ENCODE measurements at regions not wholly inside any gene's neighbourhood (a gene's known extent, or its start where the extent isn't known, plus 50 kb on each side); places are given as distances from the start of the nearest gene placed in this dataset.

GRCh38 chr1:234760303-234760723, 150.3 kb upstream of the IRF2BP2 start:
- Mint-ChIP-seq H3K27ac (ENCODE audit: unreplicated experiment) (no peak overlapping the region), H3K4me3 (ENCODE audit: unreplicated experiment) (no peak overlapping the region), H3K36me3 (ENCODE audit: unreplicated experiment) (no peaks in the 10 kb centered on the region)

GRCh38 chr1:234759888-234760287, 149.9 kb upstream of the IRF2BP2 start:
- Mint-ChIP-seq H3K36me3 (ENCODE audit: unreplicated experiment) (no peaks in the 10 kb centered on the region), H3K4me1 (ENCODE audit: unreplicated experiment) (peaks cover 8% of the 10 kb centered on the region), H3K27ac (ENCODE audit: unreplicated experiment) (no peak overlapping the region), H3K27me3 (ENCODE audit: unreplicated experiment) (peaks cover 2% of the 10 kb centered on the region), H3K4me3 (ENCODE audit: unreplicated experiment) (no peak overlapping the region), H3K9me3 (ENCODE audit: unreplicated experiment) (no peaks in the 10 kb centered on the region)
- DNase-seq (ENCODE audit: extremely low spot score, unreplicated experiment) = no peak
- TF ChIP-seq CTCF (IDR thresholded peaks at IDR 0.05) = no peak

More at GRCh38 chr1:234760303-234760723, 150.3 kb upstream of the IRF2BP2 start:
- TF ChIP-seq CTCF (IDR thresholded peaks at IDR 0.05) = no peak
- DNase-seq (ENCODE audit: extremely low spot score, unreplicated experiment) = no peak
- H3K4me1 Mint-ChIP-seq (ENCODE audit: unreplicated experiment) = peaks cover 8% of the 10 kb centered on the region
- peaks cover 2% of the 10 kb centered on the region for H3K27me3 Mint-ChIP-seq (ENCODE audit: unreplicated experiment)
- H3K9me3 Mint-ChIP-seq (ENCODE audit: unreplicated experiment) = no peaks in the 10 kb centered on the region

GRCh38 chr1:234758851-234759250, 148.9 kb upstream of the IRF2BP2 start:
- no peak for TF ChIP-seq CTCF (IDR thresholded peaks at IDR 0.05)
- Mint-ChIP-seq H3K4me3 (ENCODE audit: unreplicated experiment) (no peak overlapping the region), H3K36me3 (ENCODE audit: unreplicated experiment) (no peaks in the 10 kb centered on the region), H3K27ac (ENCODE audit: unreplicated experiment) (no peak overlapping the region), H3K9me3 (ENCODE audit: unreplicated experiment) (no peaks in the 10 kb centered on the region), H3K4me1 (ENCODE audit: unreplicated experiment) (peaks cover 8% of the 10 kb centered on the region), H3K27me3 (ENCODE audit: unreplicated experiment) (peaks cover 2% of the 10 kb centered on the region)
- DNase-seq (ENCODE audit: extremely low spot score, unreplicated experiment) = no peak

- Mint-ChIP-seq H3K9me3 (ENCODE audit: unreplicated experiment) (no peaks in the 10 kb centered on the region), H3K4me3 (ENCODE audit: unreplicated experiment) (no peak overlapping the region), H3K36me3 (ENCODE audit: unreplicated experiment) (no peaks in the 10 kb centered on the region), H3K4me1 (ENCODE audit: unreplicated experiment) (peaks cover 8% of the 10 kb centered on the region), H3K27ac (ENCODE audit: unreplicated experiment) (no peak overlapping the region), H3K27me3 (ENCODE audit: unreplicated experiment) (peaks cover 2% of the 10 kb centered on the region)
- TF ChIP-seq CTCF (IDR thresholded peaks at IDR 0.05) = no peak
- DNase-seq (ENCODE audit: extremely low spot score, unreplicated experiment) = no peak
Measured at GRCh38 chr1:234756857-234757256, 146.9 kb upstream of the IRF2BP2 start.

GRCh38 chr1:234756066-234756774, 146.2 kb upstream of the IRF2BP2 start:
- Mint-ChIP-seq H3K36me3 (ENCODE audit: unreplicated experiment) (no peaks in the 10 kb centered on the region), H3K27ac (ENCODE audit: unreplicated experiment) (no peak overlapping the region), H3K27me3 (ENCODE audit: unreplicated experiment) (peaks cover 2% of the 10 kb centered on the region), H3K4me3 (ENCODE audit: unreplicated experiment) (no peak overlapping the region), H3K4me1 (ENCODE audit: unreplicated experiment) (peaks cover 8% of the 10 kb centered on the region), H3K9me3 (ENCODE audit: unreplicated experiment) (no peaks in the 10 kb centered on the region)
- TF ChIP-seq CTCF (IDR thresholded peaks at IDR 0.05) = no peak
- DNase-seq (ENCODE audit: extremely low spot score, unreplicated experiment) = no peak

All from osteocyte (in vitro differentiated cells).